GM12892 (cell line): ENCODE measurements at regions not wholly inside any gene's neighbourhood (a gene's known extent, or its start where the extent isn't known, plus 50 kb on each side); places are given as distances from the start of the nearest gene placed in this dataset.

Experiments
- DNase-seq: peaks from one replicate; pipeline ENCODE4 v3.0.0; 2011; ENCODE audit not compliant: insufficient read length
- FAIRE-seq: peaks from 2 replicates; lab custom pipeline; 2011; peaks lifted over from hg19 to GRCh38; lab: Jason Lieb, UNC
- POLR2A ChIP-seq: IDR thresholded peaks from 2 replicates; pipeline ENCODE4 v1.6.1; 2011; ENCODE audit warnings: low read depth, low read length, control low read depth
- POLR2AphosphoS5 ChIP-seq: IDR thresholded peaks from 2 replicates; pipeline ENCODE4 v1.6.1; 2011; ENCODE audit warnings: low read depth, low read length, control low read depth
- TAF1 ChIP-seq: IDR thresholded peaks from 2 replicates; pipeline ENCODE4 v1.6.1; 2011; ENCODE audit warnings: low read depth, mild to moderate bottlenecking, control low read depth, low read length, borderline replicate concordance

- TF ChIP-seq TAF1 (no peak), POLR2A (no peak), POLR2AphosphoS5 (no peak)
- FAIRE-seq (no peak), DNase-seq (no peak)
Measured at GRCh38 chr7:3244241-3244814, 56.7 kb upstream of the SDK1 start.

DNA sequence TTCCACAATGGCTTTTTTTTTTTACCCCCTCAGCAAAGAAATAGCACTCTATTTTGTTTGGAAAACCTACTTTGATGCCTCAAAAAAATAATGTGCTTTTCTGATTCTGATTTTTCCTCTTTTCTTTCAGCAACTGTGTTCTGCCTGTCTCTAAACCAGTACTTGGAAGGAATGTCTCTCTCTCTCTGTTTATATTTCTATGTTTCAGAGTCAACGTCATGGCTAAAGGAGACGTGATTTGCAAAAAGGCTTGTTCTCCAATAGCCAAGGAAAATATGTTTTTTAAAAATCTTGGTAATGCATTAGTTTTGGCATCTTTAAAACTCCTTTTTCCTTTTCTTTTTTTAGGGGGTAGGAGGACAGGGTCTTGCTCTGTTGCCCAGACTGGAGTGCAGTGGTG lies 56.0 kb upstream of the SDK1 start:
- FAIRE-seq (no peak), DNase-seq (no peak)
- TF ChIP-seq POLR2A (no peak), TAF1 (no peak), POLR2AphosphoS5 (no peak)

- TF ChIP-seq POLR2A: no peak
- TF ChIP-seq POLR2AphosphoS5: no peak
- TF ChIP-seq TAF1: no peak
- FAIRE-seq (no peak), DNase-seq (no peak)
Measured at GRCh38 chr7:3245721-3246120, 55.3 kb upstream of the SDK1 start.

GRCh38 chr7:3246127-3246526 lies 54.9 kb upstream of the SDK1 start:
- DNase-seq (no peak), FAIRE-seq (no peak)
- TF ChIP-seq POLR2A (no peak), POLR2AphosphoS5 (no peak), TAF1 (no peak)

DNA sequence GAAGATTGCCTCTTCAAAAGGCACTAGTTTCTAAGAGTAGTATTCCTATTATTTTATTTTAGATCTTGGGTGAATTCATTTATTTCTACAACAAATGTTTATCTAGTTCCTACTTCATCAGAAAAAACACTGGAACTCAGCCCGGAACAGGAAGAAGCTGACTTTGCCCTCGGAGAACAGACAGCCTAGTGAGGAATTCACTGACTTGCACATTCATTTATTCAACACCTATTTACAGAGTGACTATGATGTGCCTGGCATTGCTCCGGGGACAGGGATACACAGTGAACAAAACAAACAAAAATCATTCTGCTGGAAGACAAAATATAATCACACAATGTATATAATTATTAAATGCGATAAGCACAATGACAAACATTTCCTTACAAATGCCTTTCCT lies 54.4 kb upstream of the SDK1 start:
- DNase-seq (no peak), FAIRE-seq (no peak)
- TF ChIP-seq POLR2A: no peak
- TF ChIP-seq TAF1: no peak
- no peak for TF ChIP-seq POLR2AphosphoS5

- DNase-seq (no peak), FAIRE-seq (no peak)
- TF ChIP-seq POLR2A (no peak), TAF1 (no peak), POLR2AphosphoS5 (no peak)
Measured at GRCh38 chr7:3250725-3251124, 50.3 kb upstream of the SDK1 start.
